ENCODE measurements at regions not wholly inside any gene's neighbourhood (a gene's known extent, or its start where the extent isn't known, plus 50 kb on each side); places are given as distances from the start of the nearest gene placed in this dataset.
A peak's percentile ranks its signal among the peaks of the same experiment; 100 is the strongest.

GRCh38 chr2:206855585-206856433, 83.5 kb upstream of the CPO start:
- Mint-ChIP-seq H3K27me3 (no peaks in the 10 kb centered on the region), H3K9me3 (peaks cover 0 to 3% (median 0%) of the 10 kb centered on the region in 11 donors), H3K4me3 (no peak overlapping the region), H3K36me3 (peaks cover 0 to 2% (median 0%) of the 10 kb centered on the region in 5 donors), H3K27ac (peak overlapping the region in 1 of 9 donors; percentile 23), H3K4me1 (peaks cover 19 to 33% (median 25%) of the 10 kb centered on the region in 7 donors)
- intact Hi-C loops (cut with micrococcal nuclease) = loop anchor here in 1 of 2 donors (10.0 kb wide), 1 partner anchor 309 kb away; the partner anchor contains the start of gene KLF7
- Histone ChIP-seq H3K36me3 (ENCODE audit: control insufficient read depth in 2 of 3, insufficient read depth in 3 of 3, low read length in 3 of 3) (no peaks in the 10 kb centered on the region), H3K4me3 (ENCODE audit: low read length) (no peak overlapping the region), H3K4me1 (ENCODE audit: control insufficient read depth in 2 of 2, insufficient read depth in 2 of 2, low read length in 2 of 2) (peaks cover 7 to 18% of the 10 kb centered on the region in 2 donors), H3K9me3 (ENCODE audit: control insufficient read depth in 2 of 3, low read length in 3 of 3) (no peaks in the 10 kb centered on the region), H3K27me3 (ENCODE audit: control insufficient read depth in 2 of 2, insufficient read depth in 2 of 2, low read length in 2 of 2) (no peaks in the 10 kb centered on the region), H3K27ac (ENCODE audit: low read depth, low read length) (no peak overlapping the region)
- ATAC-seq (no peak), DNase-seq (no peak)
- ChIA-PET POLR2A (no interaction called here), CTCF (no interaction called here)

GRCh38 chr2:206856513-206856912, 82.8 kb upstream of the CPO start:
- Mint-ChIP-seq H3K36me3 (peaks cover 0 to 4% (median 0%) of the 10 kb centered on the region in 5 donors), H3K27me3 (no peaks in the 10 kb centered on the region), H3K9me3 (peaks cover 0 to 3% (median 0%) of the 10 kb centered on the region in 11 donors), H3K27ac (peak overlapping the region in 2 of 9 donors; percentile 23 to 60), H3K4me1 (peaks cover 19 to 33% (median 25%) of the 10 kb centered on the region in 7 donors), H3K4me3 (no peak overlapping the region)
- no peak for DNase-seq
- CTCF ChIA-PET = no interaction called here
- H3K9me3 ChIP-seq (ENCODE audit: control insufficient read depth in 2 of 3, low read length in 3 of 3) = no peaks in the 10 kb centered on the region
- no peaks in the 10 kb centered on the region for H3K27me3 ChIP-seq (ENCODE audit: control insufficient read depth in 2 of 2, insufficient read depth in 2 of 2, low read length in 2 of 2)
- no peak overlapping the region for H3K27ac ChIP-seq (ENCODE audit: low read depth, low read length)
- H3K4me3 ChIP-seq (ENCODE audit: low read length) = no peak overlapping the region
- intact Hi-C loops (cut with micrococcal nuclease) = loop anchor here in 1 of 2 donors (10.0 kb wide), 1 partner anchor 308 kb away; the partner anchor contains the start of gene KLF7
- no peaks in the 10 kb centered on the region for H3K36me3 ChIP-seq (ENCODE audit: control insufficient read depth in 2 of 3, insufficient read depth in 3 of 3, low read length in 3 of 3)
- H3K4me1 ChIP-seq (ENCODE audit: control insufficient read depth in 2 of 2, insufficient read depth in 2 of 2, low read length in 2 of 2) = peaks cover 7 to 18% of the 10 kb centered on the region in 2 donors
- POLR2A ChIA-PET = no interaction called here
- no peak for ATAC-seq

- ATAC-seq (peak; percentile 3), DNase-seq (peak in 2 of 9 donors; percentile 5 to 41)
- H3K4me3 Mint-ChIP-seq = peak overlapping the region; percentile 54 to 88 (median 80)
- H3K9me3 ChIP-seq (ENCODE audit: control insufficient read depth in 2 of 3, low read length in 3 of 3) = no peaks in the 10 kb centered on the region
- no peaks in the 10 kb centered on the region for H3K36me3 ChIP-seq (ENCODE audit: control insufficient read depth in 2 of 3, insufficient read depth in 3 of 3, low read length in 3 of 3)
- no peak overlapping the region for H3K4me3 ChIP-seq (ENCODE audit: low read length)
- H3K36me3 Mint-ChIP-seq = peaks cover 0 to 7% (median 2%) of the 10 kb centered on the region in 5 donors
- peaks cover 0 to 2% (median 0%) of the 10 kb centered on the region in 5 donors for H3K27me3 Mint-ChIP-seq
- POLR2A ChIA-PET = no interaction called here
- H3K27me3 ChIP-seq (ENCODE audit: control insufficient read depth in 2 of 2, insufficient read depth in 2 of 2, low read length in 2 of 2) = no peaks in the 10 kb centered on the region
- peak overlapping the region; percentile 89 to 97 (median 95) for H3K27ac Mint-ChIP-seq
- intact Hi-C loops (cut with micrococcal nuclease) = loop anchor here (1.0 to 10.0 kb wide), 3 partner anchors 58 to 766 kb away; partner anchors contain the start of genes KLF7 (in 1 of the 2) and METTL21A (in 1 of the 2)
- CTCF ChIA-PET = no interaction called here
- H3K9me3 Mint-ChIP-seq = peaks cover 0 to 4% (median 0%) of the 10 kb centered on the region in 11 donors
- H3K4me1 ChIP-seq (ENCODE audit: control insufficient read depth in 2 of 2, insufficient read depth in 2 of 2, low read length in 2 of 2) = peaks cover 7 to 18% of the 10 kb centered on the region in 2 donors
- peak overlapping the region; percentile 62 for H3K27ac ChIP-seq (ENCODE audit: low read depth, low read length)
- H3K4me1 Mint-ChIP-seq = peaks cover 19 to 33% (median 25%) of the 10 kb centered on the region in 7 donors
Measured at GRCh38 chr2:206858687-206859329, 80.5 kb upstream of the CPO start.

- peak overlapping the region; percentile 54 to 88 (median 80) for H3K4me3 Mint-ChIP-seq
- CTCF ChIA-PET = no interaction called here
- POLR2A ChIA-PET = no interaction called here
- intact Hi-C loops (cut with micrococcal nuclease) = loop anchor here (1.0 to 10.0 kb wide), 3 partner anchors 59 to 766 kb away; partner anchors contain the start of genes KLF7 (in 1 of the 2) and METTL21A (in 1 of the 2)
- H3K27ac ChIP-seq (ENCODE audit: low read depth, low read length) = peak overlapping the region; percentile 62
- peaks cover 7 to 18% of the 10 kb centered on the region in 2 donors for H3K4me1 ChIP-seq (ENCODE audit: control insufficient read depth in 2 of 2, insufficient read depth in 2 of 2, low read length in 2 of 2)
- no peaks in the 10 kb centered on the region for H3K36me3 ChIP-seq (ENCODE audit: control insufficient read depth in 2 of 3, insufficient read depth in 3 of 3, low read length in 3 of 3)
- H3K4me3 ChIP-seq (ENCODE audit: low read length) = peak overlapping the region; percentile 31
- no peaks in the 10 kb centered on the region for H3K9me3 ChIP-seq (ENCODE audit: control insufficient read depth in 2 of 3, low read length in 3 of 3)
- H3K27me3 Mint-ChIP-seq = peaks cover 0 to 3% (median 0%) of the 10 kb centered on the region in 5 donors
- peaks cover 0 to 7% (median 2%) of the 10 kb centered on the region in 5 donors for H3K36me3 Mint-ChIP-seq
- peak overlapping the region; percentile 89 to 97 (median 95) for H3K27ac Mint-ChIP-seq
- ATAC-seq = peak; percentile 87
- no peaks in the 10 kb centered on the region for H3K27me3 ChIP-seq (ENCODE audit: control insufficient read depth in 2 of 2, insufficient read depth in 2 of 2, low read length in 2 of 2)
- H3K4me1 Mint-ChIP-seq = peaks cover 19 to 33% (median 25%) of the 10 kb centered on the region in 7 donors
- peaks cover 0 to 6% (median 0%) of the 10 kb centered on the region in 11 donors for H3K9me3 Mint-ChIP-seq
- DNase-seq = peak in 7 of 9 donors; percentile 30 to 75 (median 63)
Measured at GRCh38 chr2:206859330-206859739, 80.0 kb upstream of the CPO start.

GRCh38 chr2:206863196-206863595, 76.1 kb upstream of the CPO start:
- peaks cover 0 to 7% (median 2%) of the 10 kb centered on the region in 5 donors for H3K36me3 Mint-ChIP-seq
- intact Hi-C loops (cut with micrococcal nuclease) = no loop called here
- Histone ChIP-seq H3K36me3 (ENCODE audit: control insufficient read depth in 2 of 3, insufficient read depth in 3 of 3, low read length in 3 of 3) (no peaks in the 10 kb centered on the region), H3K4me3 (ENCODE audit: low read length) (no peak overlapping the region), H3K4me1 (ENCODE audit: control insufficient read depth in 2 of 2, insufficient read depth in 2 of 2, low read length in 2 of 2) (peaks cover 7 to 17% of the 10 kb centered on the region in 2 donors), H3K27ac (ENCODE audit: low read depth, low read length) (no peak overlapping the region), H3K9me3 (ENCODE audit: control insufficient read depth in 2 of 3, low read length in 3 of 3) (no peaks in the 10 kb centered on the region), H3K27me3 (ENCODE audit: control insufficient read depth in 2 of 2, insufficient read depth in 2 of 2, low read length in 2 of 2) (no peaks in the 10 kb centered on the region)
- ChIA-PET CTCF (interaction anchor here (1.6 kb wide), 1 partner anchor 9 kb away, joined by 4 read pairs; no protein-coding TSS in a partner anchor), POLR2A (no interaction called here)
- H3K27ac Mint-ChIP-seq = no peak overlapping the region
- ATAC-seq (no peak), DNase-seq (no peak)
- H3K9me3 Mint-ChIP-seq = peaks cover 0 to 6% (median 0%) of the 10 kb centered on the region in 11 donors
- peaks cover 16 to 23% (median 18%) of the 10 kb centered on the region in 7 donors for H3K4me1 Mint-ChIP-seq
- peaks cover 0 to 10% (median 0%) of the 10 kb centered on the region in 5 donors for H3K27me3 Mint-ChIP-seq
- no peak overlapping the region for H3K4me3 Mint-ChIP-seq

GRCh38 chr2:206863716-206864115, 75.6 kb upstream of the CPO start:
- H3K36me3 Mint-ChIP-seq = peaks cover 0 to 7% (median 2%) of the 10 kb centered on the region in 5 donors
- ATAC-seq (no peak), DNase-seq (no peak)
- ChIA-PET CTCF (interaction anchor here (0.6 to 1.6 kb wide), 2 partner anchors 9 to 1110 kb away, joined by 3 to 4 read pairs; no protein-coding TSS in a partner anchor), POLR2A (no interaction called here)
- Histone ChIP-seq H3K4me1 (ENCODE audit: control insufficient read depth in 2 of 2, insufficient read depth in 2 of 2, low read length in 2 of 2) (peaks cover 4 to 12% of the 10 kb centered on the region in 2 donors), H3K9me3 (ENCODE audit: control insufficient read depth in 2 of 3, low read length in 3 of 3) (no peaks in the 10 kb centered on the region), H3K27ac (ENCODE audit: low read depth, low read length) (no peak overlapping the region), H3K4me3 (ENCODE audit: low read length) (no peak overlapping the region), H3K36me3 (ENCODE audit: control insufficient read depth in 2 of 3, insufficient read depth in 3 of 3, low read length in 3 of 3) (no peaks in the 10 kb centered on the region), H3K27me3 (ENCODE audit: control insufficient read depth in 2 of 2, insufficient read depth in 2 of 2, low read length in 2 of 2) (no peaks in the 10 kb centered on the region)
- no peak overlapping the region for H3K27ac Mint-ChIP-seq
- peaks cover 0 to 10% (median 0%) of the 10 kb centered on the region in 5 donors for H3K27me3 Mint-ChIP-seq
- peaks cover 0 to 6% (median 0%) of the 10 kb centered on the region in 11 donors for H3K9me3 Mint-ChIP-seq
- peaks cover 11 to 18% (median 12%) of the 10 kb centered on the region in 7 donors for H3K4me1 Mint-ChIP-seq
- intact Hi-C loops (cut with micrococcal nuclease) = no loop called here
- no peak overlapping the region for H3K4me3 Mint-ChIP-seq

Data from naive thymus-derived CD4-positive, alpha-beta T cell (primary cell).